Pons (tissue), 1 donor: ENCODE measurements at regions not wholly inside any gene's neighbourhood (a gene's known extent, or its start where the extent isn't known, plus 50 kb on each side); places are given as distances from the start of the nearest gene placed in this dataset.
A peak's percentile ranks its signal among the peaks of the same experiment; 100 is the strongest.

Experiments
- DNase-seq: peaks from one replicate; pipeline ENCODE4 v3.0.0-alpha.2; 2016; ENCODE audit warnings: low spot score

DNA sequence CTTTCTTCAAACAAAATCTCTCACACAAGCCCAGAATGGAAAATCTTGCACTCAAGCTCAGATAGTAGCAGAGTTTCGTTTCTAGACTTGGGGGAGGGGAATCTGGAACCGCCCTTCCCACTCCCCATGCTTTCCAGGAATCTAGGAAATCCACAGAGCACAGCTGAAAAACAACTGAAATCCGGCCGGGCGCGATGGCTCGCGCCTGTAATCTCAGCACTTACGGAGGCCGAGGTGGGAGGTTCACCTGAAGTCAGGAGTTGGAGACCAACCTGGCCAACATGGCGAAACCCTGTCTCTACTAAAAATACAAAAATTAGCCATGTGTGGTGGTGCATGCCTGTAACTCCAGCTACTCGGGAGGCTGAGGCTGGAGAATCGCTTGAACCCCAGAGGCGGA, 127.3 kb upstream of the SLC34A2 start:
- DNase-seq = no peak

DNA sequence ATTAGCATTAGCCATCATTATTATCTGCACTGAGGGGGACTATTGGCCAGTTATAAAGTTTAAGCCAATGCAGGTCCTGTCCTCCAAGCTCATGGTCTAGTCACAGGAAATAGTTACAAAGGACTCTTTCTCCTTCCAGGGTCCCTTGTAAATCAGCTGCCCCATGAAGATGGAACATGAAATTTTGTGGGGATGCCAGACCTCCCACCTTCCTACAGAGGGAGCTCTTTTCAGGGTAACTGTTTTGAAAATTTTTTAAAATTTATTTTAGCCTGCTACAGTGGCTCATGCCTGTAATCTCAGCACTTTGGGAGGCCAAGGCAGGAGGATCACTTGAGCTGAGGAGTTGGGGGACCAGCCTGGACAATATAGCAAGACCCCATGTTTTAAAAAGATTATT, 124.4 kb upstream of the SLC34A2 start:
- DNase-seq = no peak

DNA sequence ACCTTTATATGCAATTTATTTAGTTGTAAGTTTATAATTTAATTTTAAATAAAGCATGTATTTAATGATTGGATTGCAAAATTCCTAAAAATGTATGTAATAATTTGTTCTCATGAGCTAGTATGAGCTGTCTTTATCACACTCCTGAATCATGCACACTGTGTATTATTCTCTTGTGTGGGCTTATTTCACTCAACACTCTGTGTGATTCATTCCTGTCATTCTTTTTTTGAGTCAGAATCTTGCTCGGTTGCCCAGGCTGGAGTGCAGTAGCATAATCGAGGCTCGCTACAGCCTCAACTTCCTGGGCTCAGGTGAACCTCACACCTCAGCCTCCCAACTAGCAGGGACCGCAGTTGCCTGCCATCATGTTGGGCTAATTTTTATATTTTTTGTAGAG, 123.1 kb upstream of the SLC34A2 start:
- no peak for DNase-seq

DNA sequence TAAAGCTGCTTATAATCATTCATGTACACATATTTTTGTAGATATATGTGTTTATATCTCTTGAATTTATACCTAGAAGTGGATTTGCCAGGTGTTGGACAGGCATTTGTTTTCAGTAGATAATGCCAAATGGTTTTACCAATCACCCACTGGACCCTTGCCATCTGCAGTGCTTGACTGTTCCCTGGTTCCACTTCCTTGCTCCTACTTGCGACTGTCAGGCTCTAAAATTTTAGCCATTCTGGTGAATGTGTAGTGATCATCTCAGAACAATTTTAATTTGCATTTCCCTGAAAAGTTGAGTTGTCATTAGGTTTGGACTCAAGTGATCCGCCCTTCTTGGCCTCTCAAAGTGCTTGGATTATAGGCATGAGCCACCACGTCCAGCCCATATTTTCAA, 122.4 kb upstream of the SLC34A2 start:
- no peak for DNase-seq

DNA sequence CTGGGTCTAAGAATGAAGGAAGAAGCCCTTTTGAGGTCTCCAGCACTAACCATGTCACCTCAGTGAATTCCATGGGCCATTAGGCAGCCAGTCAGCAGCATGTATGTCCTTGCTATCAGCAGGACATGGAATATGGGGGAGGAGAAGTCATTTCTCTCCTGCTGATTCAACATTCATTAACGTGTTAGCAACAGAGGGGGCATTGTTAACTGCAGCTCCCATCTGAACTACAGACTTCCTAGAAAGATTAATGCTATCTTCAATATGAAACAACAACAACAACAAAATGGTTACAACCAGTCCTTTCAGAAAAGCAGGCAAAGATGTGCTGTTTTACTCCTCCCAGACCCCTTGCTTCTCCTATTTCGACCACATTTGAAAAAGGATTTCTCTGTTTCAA, 120.4 kb upstream of the SLC34A2 start:
- peak; percentile 83 for DNase-seq

DNA sequence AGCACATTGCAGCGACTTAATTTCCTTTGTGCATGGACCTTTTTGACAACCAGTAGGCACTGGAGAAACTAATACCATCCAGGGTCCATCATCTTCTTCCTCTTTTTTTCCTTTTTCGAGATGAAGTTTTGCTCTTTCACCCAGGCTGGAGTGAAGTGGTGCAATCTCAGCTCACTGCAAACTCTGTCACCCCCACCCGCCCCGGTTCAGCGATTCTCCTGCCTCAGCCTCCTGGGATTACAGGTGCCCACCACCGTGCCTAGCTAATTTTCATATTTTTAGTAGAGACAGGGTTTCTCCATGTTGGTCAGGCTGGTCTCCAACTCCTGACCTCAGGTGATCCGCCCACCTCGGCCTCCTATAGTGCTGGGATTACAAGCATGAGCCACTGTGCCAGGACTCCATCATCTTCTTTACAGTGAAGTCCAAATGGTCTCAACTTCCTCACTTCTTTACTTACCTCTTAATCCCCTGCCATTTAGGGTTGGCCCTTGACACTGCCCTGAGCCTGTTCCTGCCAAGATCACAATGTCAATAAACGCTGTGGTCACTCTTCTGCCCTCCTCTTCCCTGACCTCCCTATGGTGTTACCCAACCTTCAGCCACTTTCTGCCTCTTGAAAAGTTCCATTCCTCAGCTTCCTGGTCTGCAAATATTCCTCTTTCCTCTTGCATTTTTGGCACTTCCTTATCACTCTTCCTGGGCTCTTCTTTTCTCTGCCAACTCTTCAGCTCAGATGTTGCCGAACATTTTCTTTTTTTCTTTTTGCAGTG, 119.8 kb upstream of the SLC34A2 start:
- DNase-seq = no peak

DNA sequence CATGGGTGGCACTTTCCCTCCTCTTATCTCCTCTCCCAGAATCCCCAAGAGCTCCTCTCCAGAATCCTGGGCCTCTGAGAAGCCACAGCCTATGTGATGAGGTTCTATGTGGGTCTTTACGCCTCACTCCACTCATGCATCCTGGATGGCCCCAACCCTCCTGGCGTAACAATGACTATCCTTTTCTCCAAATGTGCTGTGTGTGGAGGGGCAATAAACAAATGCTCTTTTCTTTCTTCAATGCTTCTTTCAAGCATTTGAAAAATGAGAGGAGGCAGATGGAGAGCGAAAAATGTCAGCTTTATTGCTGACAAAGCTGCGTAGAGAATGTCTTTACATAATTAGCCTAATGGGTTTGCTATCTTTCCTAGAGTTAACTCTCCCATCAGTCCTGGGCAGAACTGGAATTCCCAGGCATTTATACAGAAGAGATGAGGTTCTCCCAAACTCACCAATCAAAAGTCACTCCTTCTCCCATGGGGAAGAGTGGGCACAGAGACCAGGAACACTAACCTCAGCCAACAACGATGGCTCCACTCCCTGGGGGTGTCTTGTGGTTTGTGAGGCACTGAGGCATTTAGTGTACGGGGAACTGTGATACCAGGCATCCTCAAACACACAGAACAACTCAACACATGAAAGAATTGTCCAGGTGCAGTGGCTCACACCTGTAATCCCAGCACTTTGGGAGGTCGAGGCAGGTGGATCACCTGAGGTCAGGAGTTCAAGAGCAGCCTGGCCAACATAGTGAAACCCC, 118.9 kb upstream of the SLC34A2 start:
- DNase-seq = no peak

DNA sequence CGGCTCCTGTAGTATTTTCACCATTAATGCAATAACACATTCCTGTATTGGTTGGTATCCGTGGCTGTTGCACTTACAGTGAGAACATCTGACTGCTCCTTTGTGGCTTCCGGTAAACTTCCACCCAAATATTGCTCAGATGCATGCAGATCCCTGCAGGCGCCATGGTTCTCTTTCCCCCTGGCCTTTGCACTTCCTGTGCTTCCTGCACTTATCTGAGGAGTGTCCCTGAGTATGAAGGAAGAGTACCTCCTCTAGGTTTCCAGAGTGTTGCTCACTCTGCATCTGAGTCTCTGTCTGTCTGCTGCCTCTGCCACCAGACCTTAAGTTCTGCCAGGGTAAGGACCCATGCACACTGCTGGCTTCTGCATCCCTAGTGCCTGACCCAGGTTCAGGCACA, 117.2 kb upstream of the SLC34A2 start:
- DNase-seq = no peak

DNA sequence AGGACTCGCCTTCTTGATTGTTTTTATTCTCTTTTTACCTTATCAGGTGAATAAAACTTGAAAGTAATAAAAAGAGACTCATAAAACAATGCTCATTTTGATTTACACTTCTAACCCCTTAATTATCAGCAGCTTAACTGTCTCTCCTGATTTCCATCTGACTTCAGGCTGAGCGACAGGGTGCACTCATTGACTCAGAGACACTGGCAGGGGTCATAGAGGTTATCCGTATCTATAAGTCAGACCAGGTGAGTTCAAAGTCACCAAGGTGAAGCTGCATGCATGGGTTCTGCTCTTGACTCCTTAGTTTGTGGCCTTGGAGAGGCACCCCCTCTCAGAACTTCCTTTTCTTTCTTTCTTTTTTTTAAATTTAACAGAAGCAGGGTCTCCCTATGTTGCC, 116.4 kb upstream of the SLC34A2 start:
- no peak for DNase-seq

DNA sequence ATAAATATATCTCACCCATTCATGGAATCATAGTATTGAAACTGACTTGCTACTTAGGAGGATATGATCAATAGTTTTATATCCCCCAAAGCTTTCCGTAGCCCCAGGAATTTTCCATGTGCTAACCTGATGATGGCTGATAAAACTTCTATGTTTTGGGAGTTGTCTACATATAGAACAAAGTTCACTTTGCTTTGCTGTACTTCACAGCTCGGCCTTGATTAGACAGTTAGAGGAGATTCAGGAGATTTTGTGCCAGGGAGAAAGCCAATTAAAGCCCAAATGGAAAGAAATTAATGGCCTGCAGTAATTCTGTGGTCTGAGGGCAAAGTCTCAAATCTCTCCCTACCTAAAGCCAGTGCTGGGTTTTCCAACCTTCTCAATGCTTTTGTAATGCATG, 114.9 kb upstream of the SLC34A2 start:
- DNase-seq = no peak

DNA sequence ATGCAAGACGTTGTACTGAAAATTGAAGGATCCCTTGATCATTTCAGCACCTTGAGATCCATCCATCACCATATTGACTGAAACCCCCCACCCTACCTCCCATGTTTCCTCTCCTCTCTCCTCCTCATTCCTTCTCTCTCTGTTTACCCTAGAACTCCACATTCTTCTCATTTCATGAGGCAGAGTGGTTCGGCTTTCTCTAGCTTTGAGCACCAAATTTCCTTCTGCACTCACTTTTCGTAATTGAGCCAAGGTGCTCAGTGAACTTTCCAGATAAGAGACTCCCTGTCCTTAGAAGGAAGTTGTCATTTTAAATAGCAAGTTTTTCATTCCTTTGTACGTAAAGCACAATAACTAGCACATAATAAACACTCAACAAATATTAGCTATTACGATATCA, 108.3 kb upstream of the SLC34A2 start:
- no peak for DNase-seq

DNA sequence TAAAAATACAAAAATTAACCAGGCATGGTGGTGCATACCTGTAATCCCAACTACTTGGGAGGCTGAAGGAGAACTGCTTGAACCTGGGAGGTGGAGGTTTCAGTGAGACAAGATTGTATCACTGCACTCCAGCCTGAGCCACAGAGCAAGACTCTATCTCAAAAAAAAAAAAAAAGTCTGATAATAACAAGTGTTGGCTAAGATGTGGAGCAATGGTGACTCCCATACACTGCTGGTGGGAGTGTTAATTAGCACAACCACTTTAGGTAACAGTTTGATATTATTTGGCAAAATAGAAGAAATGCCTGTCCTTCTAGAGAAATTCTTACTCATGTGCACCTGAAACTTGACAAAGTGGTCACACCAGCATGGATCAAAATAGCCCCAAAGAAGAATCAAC, 106.2 kb upstream of the SLC34A2 start:
- DNase-seq = no peak

DNA sequence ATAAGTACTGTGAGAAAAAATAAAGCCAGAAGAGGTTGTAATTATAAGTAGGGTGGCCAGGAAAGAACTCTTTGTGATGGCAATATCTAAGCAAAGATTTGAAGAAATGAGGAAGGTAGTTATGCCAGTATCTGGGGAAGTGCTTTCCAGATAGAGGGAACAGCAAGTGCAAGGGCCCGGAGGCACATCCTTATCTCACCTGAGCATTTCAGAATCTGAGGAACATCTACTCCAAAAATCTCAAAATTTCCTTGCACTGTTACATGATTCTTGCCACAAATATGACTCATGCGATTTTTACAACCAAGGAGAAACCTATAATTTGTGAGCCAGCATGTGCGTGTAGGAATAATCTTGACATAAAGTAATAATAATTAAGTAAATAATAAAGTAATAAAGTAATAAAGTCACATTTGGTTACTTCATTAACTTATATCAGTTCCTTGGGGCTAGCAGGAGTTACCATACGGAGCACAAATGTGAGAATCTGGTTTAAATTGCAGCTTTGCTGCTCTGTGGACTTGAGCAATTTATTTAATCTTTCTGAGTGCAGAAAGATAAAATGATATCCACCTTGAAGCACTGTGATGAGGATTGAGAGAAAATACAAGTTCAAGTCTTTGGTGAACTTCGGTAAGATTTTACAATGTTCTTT, 105.1 kb upstream of the SLC34A2 start:
- no peak for DNase-seq

DNA sequence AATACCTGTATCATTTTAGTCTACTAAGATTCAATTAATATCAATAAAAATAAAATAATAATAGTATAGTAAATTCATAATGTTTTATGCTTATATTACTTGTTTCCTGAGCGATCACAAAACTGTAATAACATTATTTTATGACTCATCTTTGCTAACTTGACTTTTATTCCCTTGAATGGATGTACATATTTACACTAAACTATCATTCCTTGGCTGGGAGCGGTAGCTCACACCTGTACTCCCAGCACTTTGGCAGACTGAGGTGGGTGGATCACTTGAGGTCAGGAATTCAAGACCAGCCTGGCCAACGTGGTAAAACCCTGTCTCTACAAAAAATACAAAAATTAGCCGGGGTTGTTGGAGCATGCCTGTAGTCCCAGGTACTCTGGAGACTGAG, 104.0 kb upstream of the SLC34A2 start:
- no peak for DNase-seq

DNA sequence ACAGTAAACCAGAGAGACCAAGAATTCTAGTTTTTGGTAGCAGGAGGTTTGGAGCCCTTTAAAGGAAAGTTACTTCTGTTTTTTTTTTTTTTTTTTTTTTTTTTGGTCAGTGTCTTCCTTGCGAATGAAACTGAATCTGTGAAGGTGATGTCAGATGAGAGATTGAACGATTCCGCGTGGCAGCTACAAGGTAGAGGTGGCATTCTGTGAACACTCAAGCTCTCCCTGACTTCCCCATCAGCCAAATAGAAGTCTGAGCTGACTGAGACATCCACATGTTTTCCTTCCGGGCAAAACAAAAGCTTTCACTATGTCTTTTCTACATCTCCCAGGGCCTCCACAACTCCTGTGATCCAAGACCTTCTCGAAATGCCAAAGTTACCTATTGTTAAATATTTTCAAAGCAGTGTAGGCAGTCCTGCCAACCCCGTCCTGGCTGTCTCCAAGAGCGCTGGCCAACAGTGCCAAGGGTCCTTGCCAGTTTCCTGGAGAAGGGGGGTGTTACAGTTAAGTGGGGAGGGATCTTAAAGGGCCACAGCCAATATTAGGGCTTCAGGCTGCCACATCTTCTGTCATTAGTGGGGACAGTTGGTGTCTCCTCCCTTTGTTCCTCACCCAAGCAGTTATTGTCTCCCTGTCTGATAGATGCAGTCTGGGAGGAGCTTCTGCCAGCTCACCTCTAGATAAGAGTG, 102.9 kb upstream of the SLC34A2 start:
- peak; percentile 35 for DNase-seq

DNA sequence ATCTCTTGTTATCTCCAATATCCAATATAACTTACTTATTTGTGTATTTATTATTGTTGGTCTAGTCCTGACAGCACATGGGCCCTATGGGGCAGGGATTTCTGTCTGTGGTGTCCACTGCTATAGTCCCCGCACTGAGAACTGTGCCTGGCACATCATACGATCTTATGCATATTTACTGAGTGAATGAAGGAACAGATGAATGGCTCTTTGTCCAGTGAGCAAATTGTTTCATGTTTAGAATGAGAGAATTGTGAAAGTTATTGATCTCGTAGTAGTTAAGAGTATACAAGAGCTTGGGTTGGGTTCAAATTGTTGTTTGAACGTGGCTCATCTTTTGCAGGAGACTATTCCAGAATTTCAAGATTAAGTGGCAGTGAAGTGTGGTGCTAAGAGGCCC, 96.1 kb upstream of the SLC34A2 start:
- no peak for DNase-seq

DNA sequence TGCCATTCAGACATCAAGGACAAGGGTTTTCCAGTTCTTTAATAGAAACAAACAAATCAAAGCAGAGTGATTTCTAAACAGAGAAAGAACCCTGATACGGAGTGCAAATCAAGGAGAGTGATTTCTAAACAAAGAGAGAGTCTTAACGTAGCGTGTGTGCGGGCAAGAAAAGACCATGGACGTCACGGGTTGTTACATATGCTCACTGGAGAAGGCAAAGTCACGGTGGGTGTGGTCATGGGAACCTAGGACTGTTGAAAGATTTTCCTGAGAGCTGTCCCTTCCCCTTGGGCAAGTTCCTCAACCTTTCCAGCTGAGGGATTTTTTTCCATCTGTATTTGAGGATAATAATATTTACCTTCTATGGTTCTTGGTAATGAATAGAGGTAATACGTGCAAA, 95.0 kb upstream of the SLC34A2 start:
- no peak for DNase-seq

DNA sequence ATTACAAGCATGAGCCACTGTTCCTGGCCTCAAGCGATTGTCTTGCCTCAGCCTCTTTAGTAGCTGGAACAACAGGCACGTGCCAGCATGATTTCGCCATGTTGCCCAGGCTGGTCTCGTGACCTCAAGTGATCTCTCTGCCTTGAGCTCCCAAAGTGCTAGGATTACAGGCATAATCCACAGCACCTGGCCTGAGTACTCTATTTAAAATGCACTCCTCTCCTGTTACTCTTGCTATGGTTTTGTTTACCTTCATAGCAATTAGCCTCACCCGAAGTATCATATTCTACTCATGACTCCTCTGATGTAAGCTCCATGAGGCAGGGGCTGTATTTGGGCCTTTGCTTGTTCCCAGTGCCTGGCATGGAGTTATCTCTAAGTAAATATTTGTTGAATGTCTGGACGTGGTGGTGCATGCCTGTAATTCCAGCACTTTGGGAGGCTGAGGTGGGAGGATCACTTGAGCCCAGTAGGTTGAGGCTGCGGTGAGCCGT, 92.5 kb upstream of the SLC34A2 start:
- no peak for DNase-seq

DNA sequence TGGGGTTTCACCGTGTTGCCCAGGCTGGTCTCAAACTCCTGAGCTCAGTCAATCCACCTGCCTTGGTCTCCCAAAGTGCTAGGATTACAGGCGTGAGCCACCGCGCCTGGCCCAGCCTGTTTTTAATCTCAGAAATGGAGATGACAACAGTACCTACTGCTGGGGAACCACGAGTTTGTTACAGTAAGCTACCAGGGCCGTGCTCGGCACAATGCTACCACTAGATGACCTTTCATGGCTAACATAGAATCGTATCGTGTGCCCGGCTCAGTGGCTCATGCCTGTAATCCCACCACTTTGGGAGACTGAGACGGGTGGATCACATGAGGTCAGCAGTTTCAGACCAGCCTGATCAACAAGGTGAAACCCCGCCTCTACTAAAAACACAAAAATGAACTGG, 90.8 kb upstream of the SLC34A2 start:
- no peak for DNase-seq

DNA sequence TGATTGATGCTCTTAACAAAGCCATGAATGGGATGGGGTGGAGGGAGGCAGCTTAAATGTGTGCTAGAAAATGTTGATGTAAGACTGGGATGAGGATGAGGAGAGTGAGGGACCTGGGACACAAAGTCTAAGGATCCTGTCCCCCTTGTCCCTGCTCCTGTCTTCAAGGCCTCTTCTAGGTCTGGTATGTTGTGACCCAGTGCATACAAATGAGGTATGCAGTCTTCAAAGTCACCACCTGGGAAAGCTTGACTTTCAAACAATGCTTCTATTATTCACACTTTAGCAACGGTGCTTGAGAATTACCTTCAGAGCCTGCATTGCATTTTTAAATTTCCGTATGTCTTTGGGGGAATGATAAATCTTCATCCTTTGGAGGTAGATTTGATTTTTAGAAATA, 88.4 kb upstream of the SLC34A2 start:
- DNase-seq = no peak

DNA sequence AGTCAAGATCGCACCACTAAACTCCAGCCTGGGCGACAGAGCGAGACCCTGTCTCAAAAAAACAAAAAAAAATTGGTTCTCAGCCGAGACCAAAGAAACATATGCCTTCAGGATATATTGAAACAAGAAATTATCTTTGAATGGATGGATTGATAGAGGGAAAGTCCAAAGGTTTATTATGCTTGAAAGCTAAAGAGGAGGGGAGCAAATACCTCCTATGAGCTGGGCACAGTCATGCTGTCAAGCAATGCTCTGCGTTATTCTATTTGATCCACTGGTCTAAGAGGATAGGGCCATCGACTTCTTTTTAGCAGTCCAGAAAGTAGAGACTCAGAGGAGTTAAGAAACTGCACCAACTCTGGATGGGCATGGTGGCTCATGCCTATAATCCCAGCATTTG, 85.9 kb upstream of the SLC34A2 start:
- DNase-seq = no peak

DNA sequence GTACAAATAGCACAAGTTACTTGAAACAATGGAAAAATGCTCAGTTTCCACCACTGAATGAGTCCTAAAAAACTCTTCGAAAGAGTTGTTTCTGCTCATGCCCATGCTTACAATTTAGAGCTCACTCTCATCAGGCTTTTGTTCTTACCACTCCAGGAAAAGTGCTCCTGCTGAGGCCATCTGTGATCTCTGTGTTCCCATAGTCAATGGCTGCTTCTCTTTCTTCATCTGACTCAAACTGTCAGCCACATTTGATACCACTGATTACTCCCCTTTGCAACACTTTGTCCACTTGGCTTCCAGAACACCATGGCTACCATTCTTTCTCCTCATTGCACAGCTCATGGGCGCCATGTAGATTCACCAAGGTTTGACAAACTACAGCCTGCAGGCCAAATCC, 80.0 kb upstream of the SLC34A2 start:
- DNase-seq = no peak

DNA sequence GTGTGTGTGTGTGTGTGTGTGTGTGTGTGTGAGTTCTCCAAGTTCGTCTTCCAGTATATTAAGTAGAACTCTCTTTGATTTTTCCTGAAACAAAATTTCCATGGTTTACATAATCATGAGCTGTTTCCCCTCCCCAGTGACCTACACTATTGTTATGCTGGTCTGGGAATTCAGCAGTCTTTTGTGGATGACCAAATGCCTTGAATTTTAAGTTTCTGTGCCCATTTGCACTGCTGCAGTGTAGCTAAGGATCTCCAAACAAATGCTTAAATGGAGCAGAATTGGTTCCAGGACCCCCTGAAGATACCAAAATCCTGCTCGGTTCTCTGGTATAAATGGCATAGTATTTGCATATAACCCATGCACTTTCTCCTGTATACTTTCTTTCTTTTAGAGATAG, 77.2 kb upstream of the SLC34A2 start:
- peak; percentile 7 for DNase-seq
